A549 (cell line): ENCODE measurements at regions not wholly inside any gene's neighbourhood (a gene's known extent, or its start where the extent isn't known, plus 50 kb on each side); places are given as distances from the start of the nearest gene placed in this dataset.

Experiments
- ATAC-seq, 2 experiments: fragments of 200-7000 bp in 1 of 2; fragments of >200 bp in 1 of 2; cut with Nextera tagmentation in 1 of 2; cut with Tn5 transposase in 1 of 2; 3 replicates each; pipeline versions ENCODE4 v1.8.0 to v1.9.1; 2018 to 2020; ENCODE audit warnings: mild to moderate bottlenecking in 1 of 2, moderate library complexity in 1 of 2
- CTCF ChIA-PET: fragments of 300-600 bp; sonication (Branson Sonifier 250); formaldehyde crosslinking; extraction: SDS; loops from one replicate; lab custom pipeline; 2021; ENCODE audit warnings: antibody characterized with exemption, inconsistent platforms; lab: Yijun Ruan, JAX
- POLR2A ChIA-PET: fragments of 350-600 bp; formaldehyde crosslinking; extraction: SDS; loops from one replicate; lab custom pipeline; 2021; ENCODE audit warnings: antibody characterized with exemption, inconsistent platforms; lab: Yijun Ruan, JAX
- DNase-seq, 2 experiments: peaks; one replicate each; pipeline versions ENCODE4 v3.0.0 to v3.0.0-alpha.2; 2011 to 2016; ENCODE audit warnings: low read depth in 1 of 2, low spot score in 1 of 2
- FAIRE-seq: peaks from 2 replicates; lab custom pipeline; 2011; peaks lifted over from hg19 to GRCh38; lab: Jason Lieb, UNC
- H3K27ac ChIP-seq, 2 experiments: fragments of >200 bp; sonication (Bioruptor Twin); formaldehyde crosslinking; 3 replicates each; pipeline ENCODE4 v1.5.1; 2016 to 2017
- H3K4me1 ChIP-seq: fragments of >200 bp; sonication (Bioruptor Twin); formaldehyde crosslinking; 3 replicates; pipeline ENCODE4 v1.6.1; 2016
- H3K4me2 ChIP-seq: fragments of >200 bp; sonication (Bioruptor Twin); formaldehyde crosslinking; 3 replicates; pipeline ENCODE4 v1.6.1; 2016
- H3K4me3 ChIP-seq: fragments of >200 bp; sonication (Bioruptor Twin); formaldehyde crosslinking; 3 replicates; pipeline ENCODE4 v1.5.1; 2016
- H3K9me3 ChIP-seq: fragments of >200 bp; sonication (Bioruptor Twin); formaldehyde crosslinking; 3 replicates; pipeline ENCODE4 v1.6.1; 2016
- CBX2 ChIP-seq: fragments of 200-600 bp; sonication (generic); IDR thresholded peaks from 2 replicates; pipeline ENCODE4 v1.6.1; 2016; ENCODE audit warnings: low read depth, mild to moderate bottlenecking, borderline replicate concordance
- CEBPB ChIP-seq, 2 experiments: fragments of >200 bp in 1 of 2; sonication (Bioruptor Twin) in 1 of 2; formaldehyde crosslinking in 1 of 2; IDR thresholded peaks; 2 replicates each; pipeline ENCODE4 v1.6.1; 2012 to 2016
- CHD2 ChIP-seq: fragments of 150-350 bp; IDR thresholded peaks from 2 replicates; pipeline ENCODE4 v1.6.1; 2014; ENCODE audit warnings: low read length; ENCODE audit not compliant: partially characterized antibody
- CHD4 ChIP-seq: fragments of 200-600 bp; sonication (generic); IDR thresholded peaks from 2 replicates; pipeline ENCODE4 v1.6.1; 2016; ENCODE audit warnings: antibody characterized with exemption, mild to moderate bottlenecking, borderline replicate concordance
- EHF ChIP-seq: fragments of 250-450 bp; sonication (Bioruptor Pico); IDR thresholded peaks from 2 replicates; pipeline ENCODE4 v1.5.0; 2020; ENCODE audit warnings: mild to moderate bottlenecking
- ELK1 ChIP-seq: fragments of 150-350 bp; IDR thresholded peaks from 2 replicates; pipeline ENCODE4 v1.6.1; 2014; ENCODE audit warnings: low read depth, mild to moderate bottlenecking, low read length
- EP300 ChIP-seq, 2 experiments: fragments of >200 bp; sonication (Bioruptor Twin); formaldehyde crosslinking; IDR thresholded peaks; 2 replicates in 1 of 2; 3 replicates in 1 of 2; pipeline ENCODE4 v1.6.1; 2016 to 2017
- HDAC2 ChIP-seq: fragments of 200-600 bp; sonication (generic); IDR thresholded peaks from 2 replicates; pipeline ENCODE4 v1.6.1; 2016
- HES2 ChIP-seq: fragments of >200 bp; sonication (Bioruptor Twin); formaldehyde crosslinking; IDR thresholded peaks from 2 replicates; pipeline ENCODE4 v1.6.1; 2016
- HOXA7 ChIP-seq: fragments of 250-450 bp; sonication (Bioruptor Pico); IDR thresholded peaks from 2 replicates; pipeline ENCODE4 v1.5.0; 2020; ENCODE audit warnings: mild to moderate bottlenecking, moderate library complexity
- HOXB13 ChIP-seq: fragments of 250-450 bp; sonication (Bioruptor Pico); IDR thresholded peaks from 2 replicates; pipeline ENCODE4 v1.5.0; 2020; ENCODE audit warnings: low read depth, mild to moderate bottlenecking, moderate library complexity
- JUNB ChIP-seq: fragments of >200 bp; sonication (Bioruptor Twin); formaldehyde crosslinking; IDR thresholded peaks from 2 replicates; pipeline ENCODE4 v1.6.1; 2016
- KDM1A ChIP-seq: fragments of 200-600 bp; sonication (generic); IDR thresholded peaks from 2 replicates; pipeline ENCODE4 v1.6.1; 2016; ENCODE audit warnings: low read depth, mild to moderate bottlenecking
- KDM5A ChIP-seq: fragments of 200-600 bp; sonication (generic); IDR thresholded peaks from 2 replicates; pipeline ENCODE4 v1.6.1; 2016; ENCODE audit warnings: antibody characterized with exemption, mild to moderate bottlenecking
- NPAS2 ChIP-seq: fragments of 250-450 bp; sonication (Bioruptor Pico); IDR thresholded peaks from 2 replicates; pipeline ENCODE4 v1.8.0; 2022; ENCODE audit warnings: mild to moderate bottlenecking, moderate library complexity, borderline replicate concordance
- POLR2AphosphoS2 ChIP-seq: conservative IDR thresholded peaks from 2 replicates; pipeline ENCODE4 v1.6.1; 2012; ENCODE audit warnings: low read length, improper control_type of control experiment, inconsistent platforms
- RCOR1 ChIP-seq: fragments of 150-350 bp; IDR thresholded peaks from 2 replicates; pipeline ENCODE4 v1.6.1; 2014; ENCODE audit warnings: antibody characterized with exemption, low read length, low read depth
- SMC3 ChIP-seq: fragments of >200 bp; sonication (Bioruptor Twin); formaldehyde crosslinking; IDR thresholded peaks from 3 replicates; pipeline ENCODE4 v1.6.1; 2018; ENCODE audit warnings: inconsistent platforms
- TP53 ChIP-seq: fragments of 250-450 bp; sonication (Bioruptor Pico); IDR thresholded peaks from 2 replicates; pipeline ENCODE4 v1.5.0; 2021; ENCODE audit warnings: mild to moderate bottlenecking, moderate library complexity
- USF2 ChIP-seq: fragments of 450-650 bp; IDR thresholded peaks from 2 replicates; pipeline ENCODE4 v1.6.1; 2014; ENCODE audit warnings: antibody characterized with exemption
- ZC3H11A ChIP-seq: fragments of 450-650 bp; IDR thresholded peaks from 2 replicates; pipeline ENCODE4 v1.6.1; 2014; ENCODE audit warnings: antibody characterized with exemption, mild to moderate bottlenecking
- ZFP36 ChIP-seq: fragments of 450-650 bp; IDR thresholded peaks from 2 replicates; pipeline ENCODE4 v1.6.1; 2014; ENCODE audit warnings: borderline replicate concordance; ENCODE audit not compliant: partially characterized antibody
- ZSCAN20 ChIP-seq: fragments of 250-450 bp; sonication (Bioruptor Pico); IDR thresholded peaks from 2 replicates; pipeline ENCODE4 v1.8.0; 2022; ENCODE audit warnings: mild to moderate bottlenecking, moderate library complexity
- whole genome bisulfite sequencing: methylation state at CpG from one replicate; pipeline ENCODE4 v1.1.6; 2017; ENCODE audit errors: missing lambda C conversion rate; 5-methylcytosine and 5-hydroxymethylcytosine counted together
- TF ChIP-seq, protein P1 (sequence below): IDR thresholded peaks from 2 replicates; pipeline ENCODE4 v1.6.1; 2012

- peak overlapping the region; percentile 8; the same call in 1 of the 3 replicates for H3K4me2 ChIP-seq
- DNase-seq (no peak), ATAC-seq (no peak), FAIRE-seq (no peak)
- H3K4me3 ChIP-seq = no peak overlapping the region
- CTCF ChIA-PET = interaction anchor here (0.6 to 1.6 kb wide), 2 partner anchors 39 to 132 kb away, joined by 3 read pairs; no protein-coding TSS in a partner anchor
- POLR2A ChIA-PET = no interaction called here
- H3K27ac ChIP-seq = peak overlapping the region; percentile 27 to 46; a peak in 4 of 6 replicates
- 84% methylated on average over 1 of the region's 1 CpG for WGBS
- TF ChIP-seq KDM1A = no peak
- TF ChIP-seq POLR2AphosphoS2 = no peak
- TF ChIP-seq CBX2 = no peak
- no peak for TF ChIP-seq SMC3
- TF ChIP-seq CHD2 = no peak
- no peak for TF ChIP-seq JUNB
- no peak for TF ChIP-seq ELK1
- TF ChIP-seq HOXA7 (CRISPR knock-in tag) = no peak
- TF ChIP-seq TP53 = no peak
- TF ChIP-seq ZFP36 = no peak
- TF ChIP-seq HDAC2 = no peak
- no peak for TF ChIP-seq ZC3H11A
- no peaks in the 10 kb centered on the region; the same call in 2 of the 3 replicates for H3K4me1 ChIP-seq
- H3K9me3 ChIP-seq = no peaks in the 10 kb centered on the region
Observed at GRCh38 chr11:34750692-34751405, 130.0 kb downstream of the EHF start.

DNA sequence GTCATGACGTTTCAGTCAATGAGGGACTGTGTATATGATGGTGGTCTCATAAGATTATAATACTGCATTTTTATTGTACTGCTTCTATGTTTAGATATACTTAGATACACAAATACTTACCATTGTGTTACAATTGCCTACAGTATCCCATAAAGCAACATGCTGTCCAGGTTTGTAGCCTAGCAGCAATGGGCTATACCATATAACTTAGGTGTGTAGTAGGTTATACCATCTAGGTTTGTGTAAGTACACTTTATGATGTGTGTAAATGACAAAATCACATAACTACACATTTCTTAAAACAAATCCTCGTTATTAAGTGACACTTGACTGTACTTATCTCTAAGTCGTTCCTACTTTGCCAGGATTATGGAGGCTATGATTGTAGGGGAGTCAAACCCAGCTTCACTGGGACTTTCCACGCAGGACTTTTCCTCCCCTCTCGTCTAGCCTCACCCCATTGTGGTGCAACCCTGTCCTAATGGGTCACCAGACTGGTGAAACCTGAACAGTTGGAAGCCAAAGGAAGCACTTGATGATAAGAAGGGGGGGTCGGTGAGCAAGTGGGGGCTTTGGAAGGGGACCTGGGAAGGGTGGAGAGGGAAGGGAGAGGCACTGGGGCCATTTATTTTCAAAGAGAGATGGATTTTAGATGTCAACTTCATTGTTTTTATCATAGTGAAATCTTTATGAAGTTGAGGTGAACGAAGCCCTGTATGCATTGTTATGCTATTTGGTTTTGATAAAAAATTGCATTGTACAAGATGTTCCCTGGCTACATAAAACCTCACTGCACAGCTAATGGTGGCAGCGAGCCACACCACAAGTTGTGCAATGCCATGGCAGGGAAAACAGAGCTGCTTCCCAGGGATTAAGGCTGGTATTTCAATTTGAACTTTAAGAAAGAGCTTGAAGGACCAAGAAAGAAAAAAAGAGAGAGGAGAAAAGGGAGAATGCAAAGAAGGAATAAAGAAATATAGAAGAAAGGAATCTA is 129.1 kb downstream of the EHF start:
- 58% methylated on average over 8 of the region's 8 CpGs for WGBS
- H3K4me1 ChIP-seq = no peaks in the 10 kb centered on the region; the same call in 2 of the 3 replicates
- ChIA-PET CTCF (interaction anchor here (0.6 to 1.6 kb wide), 2 partner anchors 38 to 133 kb away, joined by 3 read pairs; no protein-coding TSS in a partner anchor), POLR2A (no interaction called here)
- TF ChIP-seq ZSCAN20 (CRISPR knock-in tag) (no peak), CEBPB (IDR thresholded peaks at IDR 0.05) (peak; percentile 47 to 61; a peak in 3 of 4 replicates)
- TF ChIP-seq, all 56 proteins: peak for 1
- H3K27ac ChIP-seq = peak overlapping the region; percentile 49 to 60; a peak in 4 of 6 replicates
- no peak for DNase-seq
- no peak overlapping the region for H3K4me3 ChIP-seq
- FAIRE-seq = no peak
- peak overlapping the region; percentile 11; the same call in 1 of the 3 replicates for H3K4me2 ChIP-seq
- ATAC-seq = no peak
- no peaks in the 10 kb centered on the region for H3K9me3 ChIP-seq

- no peak for ATAC-seq
- ChIA-PET POLR2A (no interaction called here), CTCF (interaction anchor here (1.4 kb wide), 1 partner anchor 162 kb away, joined by 3 read pairs; no protein-coding TSS in a partner anchor)
- no peak for FAIRE-seq
- no peak for DNase-seq
- H3K4me3 ChIP-seq = no peak overlapping the region
- H3K9me3 ChIP-seq = no peaks in the 10 kb centered on the region
- no peak for TF ChIP-seq ZC3H11A
- TF ChIP-seq EP300 (IDR thresholded peaks at IDR 0.05) = no peak
- no peak for TF ChIP-seq HOXA7 (CRISPR knock-in tag)
- TF ChIP-seq HES2 = no peak
- no peak for TF ChIP-seq TP53
- TF ChIP-seq KDM5A = no peak
- TF ChIP-seq HOXB13 = no peak
- TF ChIP-seq CHD4 = no peak
- no peak for TF ChIP-seq HDAC2
- no peak for TF ChIP-seq NPAS2 (CRISPR knock-in tag)
- TF ChIP-seq KDM1A = no peak
- no peak for TF ChIP-seq JUNB
- no peak for TF ChIP-seq RCOR1
- TF ChIP-seq, protein P1, sequence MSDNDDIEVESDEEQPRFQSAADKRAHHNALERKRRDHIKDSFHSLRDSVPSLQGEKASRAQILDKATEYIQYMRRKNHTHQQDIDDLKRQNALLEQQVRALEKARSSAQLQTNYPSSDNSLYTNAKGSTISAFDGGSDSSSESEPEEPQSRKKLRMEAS = no peak
- no peak for TF ChIP-seq EHF (CRISPR knock-in tag)
- TF ChIP-seq USF2 = no peak
- no peaks in the 10 kb centered on the region; the same call in 2 of the 3 replicates for H3K4me1 ChIP-seq
- WGBS = 78% methylated on average over 3 of the region's 3 CpGs
- peak overlapping the region in 1 of 2 experiments; percentile 36; a peak in 3 of 6 replicates for H3K27ac ChIP-seq
- no peak overlapping the region for H3K4me2 ChIP-seq
Observed at GRCh38 chr11:34748036-34748435, 127.1 kb downstream of the EHF start.
